NCI-H526 (cell line): ENCODE measurements at regions not wholly inside any gene's neighbourhood (a gene's known extent, or its start where the extent isn't known, plus 50 kb on each side); places are given as distances from the start of the nearest gene placed in this dataset.
"Not testable (repeated sequence)": the region's sequence is repeated elsewhere in the genome, so short reads cannot be mapped to it uniquely, and the experiment has no call there.

ENCODE experiments used
- DNase-seq, 2 experiments: peaks; one replicate each; lab custom pipeline; 2025; lab: John Stamatoyannopoulos, UW

DNA sequence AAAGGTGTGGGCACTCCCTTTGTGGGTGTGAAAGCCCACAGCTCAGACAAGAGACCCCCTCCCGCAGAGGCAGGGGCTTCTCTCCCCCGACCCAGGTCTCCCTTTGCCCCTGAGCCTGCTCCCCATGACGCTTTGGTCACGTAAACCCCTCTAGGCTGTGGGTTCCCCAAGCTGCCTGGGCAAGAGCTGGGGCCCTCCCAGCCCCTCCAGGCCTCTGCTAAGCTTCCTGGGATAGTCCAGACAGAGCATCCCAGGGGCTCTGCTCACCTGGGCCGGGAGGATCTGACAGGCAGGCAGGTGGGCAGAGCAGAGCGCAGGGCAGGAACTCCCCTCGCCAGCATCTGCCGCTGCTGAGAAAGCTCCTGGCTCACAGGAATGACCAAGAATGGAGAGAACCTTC, 177.3 kb downstream of the BANP start:
- no peak for DNase-seq

DNA sequence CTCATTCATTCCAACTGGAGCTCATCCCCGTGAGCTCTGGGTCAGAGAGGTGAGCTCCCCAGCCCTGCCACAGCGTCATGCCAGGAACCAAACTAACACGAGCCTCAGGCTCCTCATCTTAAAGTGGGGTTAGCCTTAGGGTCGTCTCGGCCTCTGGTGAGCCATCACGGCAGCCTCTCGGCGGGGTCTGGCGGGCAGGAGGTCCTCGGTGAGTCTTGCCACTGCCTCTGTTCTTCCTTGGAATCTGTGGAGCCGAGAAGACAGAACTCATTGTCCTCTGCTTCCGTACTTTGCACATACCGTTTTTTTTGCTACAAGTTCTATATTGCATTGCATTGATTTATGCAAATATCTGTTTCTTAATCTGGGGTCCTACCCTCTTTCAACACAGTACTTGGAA, 177.9 kb downstream of the BANP start:
- not testable (repeated sequence) for DNase-seq

- DNase-seq = no peak
These were observed 178.8 kb downstream of the BANP start for GRCh38 chr16:88130016-88130415.

DNA sequence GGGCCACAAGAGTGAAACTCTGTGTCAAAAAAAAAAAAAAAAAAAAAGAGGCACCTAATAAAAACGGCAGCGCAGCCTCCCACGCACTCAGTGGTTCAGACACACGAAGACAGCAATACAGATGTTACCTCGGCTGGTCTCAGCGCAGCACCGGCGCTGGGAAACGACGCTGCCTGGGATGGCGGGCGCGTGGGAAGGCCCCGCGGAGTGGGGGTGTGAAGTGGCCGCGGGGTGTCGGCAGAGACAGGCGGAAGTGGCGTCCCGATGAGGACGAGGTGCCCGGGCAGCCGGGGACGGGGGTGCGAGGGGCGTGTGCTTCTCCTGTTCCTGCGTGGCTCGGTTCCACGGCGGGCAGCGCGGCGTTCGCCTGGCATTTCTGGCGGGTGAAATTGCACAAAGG, 179.4 kb downstream of the BANP start:
- no peak for DNase-seq

GRCh38 chr16:88131256-88131655, 180.0 kb downstream of the BANP start:
- DNase-seq = no peak

DNA sequence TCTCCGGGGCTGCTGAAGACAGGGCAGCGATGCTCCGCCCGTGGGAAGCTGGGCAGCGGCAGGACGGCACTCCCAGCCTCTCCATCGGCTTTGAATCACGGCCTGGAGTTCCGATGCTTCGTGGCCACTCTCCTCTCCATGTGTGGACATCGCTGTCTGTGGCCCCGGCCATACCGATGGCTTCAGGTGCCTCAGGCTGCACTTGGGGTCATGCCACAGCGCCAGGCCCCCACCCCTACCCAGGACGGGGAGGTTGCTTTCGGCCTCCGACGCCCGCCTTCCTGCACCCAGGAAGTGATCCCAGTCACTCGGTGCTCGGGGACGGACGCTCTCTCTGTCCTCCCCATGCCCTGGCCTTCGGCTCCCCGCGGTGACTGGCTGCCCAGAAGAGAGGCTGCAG, 180.7 kb downstream of the BANP start:
- no peak for DNase-seq

GRCh38 chr16:88132836-88133506, 181.7 kb downstream of the BANP start:
- no peak for DNase-seq

DNA sequence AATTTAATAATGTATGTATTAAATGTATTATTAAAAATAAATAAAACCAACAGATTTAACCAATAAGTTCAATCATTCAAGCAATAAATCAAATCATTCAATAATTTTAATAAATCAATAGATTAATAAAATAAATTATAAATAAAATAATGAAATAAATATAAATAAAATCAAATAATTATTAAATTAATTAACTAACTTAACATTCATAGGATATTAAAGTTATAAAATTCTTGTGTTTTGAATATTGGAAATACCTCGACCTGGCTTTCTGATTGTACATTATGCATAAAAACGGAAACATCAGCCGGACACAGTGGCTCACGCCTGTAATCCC, 182.2 kb downstream of the BANP start:
- no peak for DNase-seq

DNA sequence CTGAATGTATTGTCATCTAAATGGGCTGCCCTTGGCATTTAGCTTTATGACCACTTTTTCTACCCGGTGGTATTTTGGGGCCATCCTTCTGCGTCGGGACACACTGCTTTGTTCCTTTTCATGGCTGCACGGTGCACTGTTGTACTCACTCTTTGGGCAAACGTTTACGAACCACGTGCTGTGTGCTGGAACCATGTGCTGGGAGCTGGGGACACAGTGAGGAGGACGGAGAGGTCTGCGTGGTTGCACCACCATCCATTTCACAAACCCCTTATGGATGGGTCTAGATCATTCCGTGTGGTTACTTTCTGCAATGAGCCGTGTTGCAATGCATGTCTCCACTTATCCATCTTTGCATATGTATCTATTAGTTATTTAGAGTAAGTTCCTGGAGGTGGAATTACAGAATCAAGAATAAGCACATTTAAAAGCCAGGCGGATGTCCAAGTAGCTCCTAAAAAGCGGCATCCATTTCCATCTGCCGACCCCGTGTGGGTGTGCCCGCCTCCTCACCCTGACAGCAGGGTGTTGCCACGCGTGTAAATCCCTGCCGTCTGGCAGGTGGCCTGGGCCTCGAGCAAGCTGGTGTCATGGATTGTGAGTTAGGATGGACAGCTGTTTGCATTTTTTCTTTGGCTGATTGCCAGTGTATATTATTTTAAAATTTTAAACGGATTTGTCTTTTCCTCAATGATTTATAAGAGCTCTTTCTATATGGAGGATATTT, 183.1 kb downstream of the BANP start:
- DNase-seq = not testable (repeated sequence)

GRCh38 chr16:88134899-88135682, 183.9 kb downstream of the BANP start:
- DNase-seq = not testable (repeated sequence)

DNA sequence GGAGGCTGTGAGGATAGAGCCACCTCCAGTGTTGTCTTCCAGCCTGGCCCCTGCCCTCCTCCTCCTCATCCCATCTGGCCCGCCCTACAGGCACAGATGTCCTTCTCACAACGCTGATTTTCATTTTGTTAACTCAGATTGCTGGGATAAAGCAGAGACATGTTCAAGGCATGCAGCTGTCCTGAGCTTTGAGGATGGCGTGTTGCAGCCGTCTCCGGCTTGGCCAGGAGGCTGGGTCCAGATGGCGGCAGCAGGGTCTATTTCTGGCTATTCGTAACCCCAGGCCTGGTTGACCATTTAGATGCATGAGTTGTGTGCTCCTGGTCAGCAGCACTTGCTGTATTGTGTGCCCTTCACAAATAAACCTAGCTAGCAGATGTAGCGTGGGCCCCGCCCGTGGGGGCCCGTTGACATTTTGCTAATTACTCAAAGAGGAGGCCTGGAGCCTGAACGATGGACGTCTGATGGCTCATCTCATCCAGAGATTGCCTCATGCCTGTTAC, 185.0 kb downstream of the BANP start:
- not testable (repeated sequence) for DNase-seq

DNA sequence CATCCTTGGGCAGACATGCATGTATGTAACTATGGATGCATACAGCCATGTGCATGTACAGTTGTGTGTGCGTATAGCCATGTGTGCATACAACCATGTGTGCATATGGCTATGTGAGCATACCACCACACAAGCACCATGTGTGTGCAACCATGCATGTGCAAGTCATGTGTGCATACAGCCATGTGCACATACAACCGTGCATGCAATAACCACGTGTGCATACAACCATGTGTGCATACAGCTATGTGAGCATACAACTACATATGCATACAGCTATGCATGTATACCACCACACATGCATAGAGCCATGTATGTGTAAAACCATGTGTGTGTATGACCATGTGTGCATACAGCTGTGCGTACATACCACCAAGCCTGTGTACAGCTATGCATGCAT, 185.7 kb downstream of the BANP start:
- DNase-seq = not testable (repeated sequence)

- not testable (repeated sequence) for DNase-seq
These were observed 187.9 kb downstream of the BANP start for GRCh38 chr16:88139141-88139540.

GRCh38 chr16:88140195-88140594, 189.0 kb downstream of the BANP start:
- not testable (repeated sequence) for DNase-seq

GRCh38 chr16:88141580-88141979, 190.3 kb downstream of the BANP start:
- DNase-seq = no peak

DNA sequence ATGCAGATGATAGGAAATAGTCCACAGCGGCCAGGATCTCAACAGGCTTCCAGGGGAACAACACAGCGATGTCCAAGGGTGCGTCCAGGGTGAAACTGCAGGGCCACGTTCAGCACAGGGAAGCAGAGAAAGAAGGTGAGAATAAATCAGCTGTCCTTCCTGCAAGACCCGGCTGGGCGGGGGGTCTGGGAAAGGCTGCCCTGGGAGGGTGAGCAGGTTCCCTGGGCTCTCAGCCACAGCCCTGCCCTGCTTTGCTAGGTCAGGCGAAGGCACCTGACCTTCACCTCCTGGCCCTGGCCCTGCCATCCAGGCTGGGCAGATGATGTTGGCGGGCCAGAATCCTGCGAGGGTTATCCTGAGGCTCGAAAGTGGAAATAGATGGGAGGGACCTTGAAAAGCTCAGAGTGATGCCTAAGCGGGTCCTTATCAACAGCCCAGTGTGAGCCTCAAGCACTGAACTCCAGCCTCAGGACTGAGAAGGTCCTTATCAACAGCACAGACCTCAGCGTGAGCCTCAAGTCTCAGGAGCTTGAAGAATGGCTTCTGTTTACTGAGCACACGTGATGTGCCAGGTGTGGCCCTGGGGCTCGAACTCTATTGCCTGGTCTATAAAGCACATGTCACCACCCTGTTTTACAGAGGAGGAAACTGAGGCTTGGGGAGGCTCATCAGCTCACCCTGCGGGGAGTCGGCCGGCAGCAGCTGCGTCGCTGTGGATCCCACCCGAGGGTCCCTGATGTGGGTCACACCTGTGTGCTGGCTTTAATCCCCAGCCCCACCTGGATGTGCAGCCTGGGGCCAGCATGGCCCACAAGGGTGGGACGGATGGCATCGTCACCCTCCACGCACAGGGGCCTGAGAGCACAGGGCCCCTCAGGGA, 191.1 kb downstream of the BANP start:
- DNase-seq = not testable (repeated sequence)

- DNase-seq = not testable (repeated sequence)
These were observed 192.1 kb downstream of the BANP start for GRCh38 chr16:88143122-88144027.

- no peak for DNase-seq
These were observed 192.8 kb downstream of the BANP start for GRCh38 chr16:88144028-88144511.

DNA sequence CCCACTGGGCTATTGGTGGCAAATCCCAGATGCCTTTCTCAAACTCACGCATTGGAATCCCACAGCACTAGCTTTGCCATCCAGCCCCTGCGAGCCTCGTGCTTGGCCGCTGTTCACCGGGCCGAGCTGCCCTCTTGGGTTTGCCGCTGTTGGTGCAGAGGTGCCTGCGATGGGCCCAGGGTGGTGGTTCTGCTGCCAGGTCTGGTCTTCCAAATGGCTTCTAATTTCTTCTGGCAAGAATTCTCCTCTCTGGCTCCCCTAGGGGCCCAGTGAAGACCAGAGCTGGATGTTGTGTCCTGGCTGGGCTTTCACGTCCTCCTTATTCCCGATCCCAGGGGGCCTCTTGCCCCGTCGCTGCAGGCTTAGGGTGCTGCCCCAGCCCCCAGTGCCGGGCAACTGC, 194.1 kb downstream of the BANP start:
- DNase-seq = not testable (repeated sequence)

- not testable (repeated sequence) for DNase-seq
These were observed 194.7 kb downstream of the BANP start for GRCh38 chr16:88145824-88146405.
